Activated CD8-positive, alpha-beta memory T cell treated with anti-CD3 and anti-CD28 coated beads, Interleukin-2, amount 50 U/mL, for 24 hours (primary cell): ENCODE measurements at regions not wholly inside any gene's neighbourhood (a gene's known extent, or its start where the extent isn't known, plus 50 kb on each side); places are given as distances from the start of the nearest gene placed in this dataset.
"Not testable (repeated sequence)": the region's sequence is repeated elsewhere in the genome, so short reads cannot be mapped to it uniquely, and the experiment has no call there.

Experiments used
- DNase-seq: peaks from one replicate; pipeline ENCODE4 v3.0.0-alpha.2; 2020; ENCODE audit errors: extremely low read depth

DNA sequence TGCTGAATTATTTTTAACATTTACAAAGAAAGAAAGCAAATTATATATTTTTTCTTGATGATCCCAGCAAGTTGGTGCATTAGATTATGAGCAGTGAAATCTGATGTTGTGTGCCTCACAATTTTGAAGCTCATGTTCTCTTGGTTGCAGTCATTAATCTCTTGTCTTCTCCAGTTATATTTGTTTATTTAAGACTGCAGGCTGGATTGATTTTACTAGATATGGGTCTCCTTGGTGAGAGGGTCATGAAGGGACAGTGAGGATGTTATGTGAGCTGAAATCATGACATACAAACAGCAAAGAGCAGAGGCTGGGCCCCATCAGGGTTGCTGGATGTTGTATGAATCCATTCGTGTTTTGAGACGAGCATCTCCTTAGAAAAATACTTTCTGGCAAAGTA, 64.2 kb upstream of the AKIRIN2 start:
- no peak for DNase-seq

DNA sequence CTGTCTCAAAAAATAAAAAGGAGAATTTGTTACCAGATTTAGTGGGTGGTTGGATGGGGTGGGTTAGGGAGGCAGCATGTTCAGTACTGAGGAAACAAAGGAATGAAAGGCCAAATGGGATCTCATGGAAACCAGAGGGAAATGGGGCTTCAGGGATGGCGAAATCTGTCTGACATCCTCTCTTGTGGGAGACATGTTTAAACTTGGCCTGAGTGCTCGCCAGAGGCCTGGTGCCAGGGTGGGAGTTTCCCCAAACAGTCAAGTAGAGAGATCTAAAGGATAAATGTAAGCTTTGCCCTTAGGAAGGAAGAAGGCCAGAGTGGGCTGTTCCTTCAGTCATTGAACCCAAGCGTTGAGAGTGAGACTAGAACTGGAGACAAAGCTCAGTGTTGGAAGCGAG, 61.9 kb upstream of the AKIRIN2 start:
- DNase-seq = no peak

DNA sequence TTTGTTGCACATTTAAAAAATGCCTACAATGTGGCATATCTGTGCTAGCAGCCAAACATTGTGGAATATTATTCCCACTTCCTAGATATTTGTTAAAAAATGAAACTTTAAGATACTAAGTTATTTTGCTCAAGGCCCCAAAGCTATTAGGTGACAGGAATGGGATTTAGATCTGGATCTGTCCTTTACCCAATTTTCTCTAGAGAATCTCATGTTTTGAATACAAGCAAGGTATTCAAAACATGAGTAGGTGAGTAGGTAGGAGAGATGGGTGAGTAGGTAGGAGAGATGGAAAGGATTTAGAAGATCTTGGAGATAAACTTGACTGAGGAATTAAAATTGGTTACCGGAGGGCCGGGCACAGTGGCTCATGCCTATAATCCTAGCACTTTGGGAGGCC, 61.2 kb upstream of the AKIRIN2 start:
- no peak for DNase-seq

DNA sequence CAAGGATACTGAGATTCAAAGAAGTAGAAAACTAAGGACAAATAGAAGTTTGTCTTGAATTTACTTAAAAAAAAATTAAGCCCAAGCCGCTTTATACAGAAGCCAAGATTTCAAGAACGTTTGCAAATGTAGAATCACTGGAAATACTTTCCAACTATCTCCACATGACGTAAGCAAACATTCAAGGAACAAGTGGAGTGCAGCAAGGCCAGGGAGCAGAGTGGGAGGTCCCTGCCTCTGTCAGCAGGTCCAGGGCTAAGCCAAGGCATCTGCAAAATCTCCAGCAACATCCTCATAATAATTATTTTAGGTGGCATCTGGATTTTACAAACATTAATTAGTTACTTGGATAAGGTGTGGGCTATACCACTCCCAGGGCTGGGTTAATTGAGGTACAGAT, 60.1 kb upstream of the AKIRIN2 start:
- no peak for DNase-seq

DNA sequence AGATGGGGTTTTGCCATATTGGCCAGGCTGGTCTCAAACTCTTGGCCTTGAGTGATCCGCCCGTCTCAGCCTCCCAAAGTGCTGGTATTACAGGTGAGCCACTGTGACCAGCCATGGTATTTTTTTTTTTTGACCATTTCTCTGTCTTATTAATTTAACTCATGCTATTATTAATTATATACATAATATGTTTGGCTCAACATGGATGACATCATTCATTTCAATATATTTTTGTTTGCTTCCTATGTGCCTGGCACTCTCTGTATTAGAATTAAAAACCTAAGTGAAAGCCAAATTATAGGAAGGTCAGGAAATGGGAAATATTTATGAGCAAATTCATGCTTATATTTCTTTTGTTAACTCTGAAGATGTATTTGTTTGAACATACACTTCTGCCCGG, 55.8 kb upstream of the AKIRIN2 start:
- DNase-seq = no peak

DNA sequence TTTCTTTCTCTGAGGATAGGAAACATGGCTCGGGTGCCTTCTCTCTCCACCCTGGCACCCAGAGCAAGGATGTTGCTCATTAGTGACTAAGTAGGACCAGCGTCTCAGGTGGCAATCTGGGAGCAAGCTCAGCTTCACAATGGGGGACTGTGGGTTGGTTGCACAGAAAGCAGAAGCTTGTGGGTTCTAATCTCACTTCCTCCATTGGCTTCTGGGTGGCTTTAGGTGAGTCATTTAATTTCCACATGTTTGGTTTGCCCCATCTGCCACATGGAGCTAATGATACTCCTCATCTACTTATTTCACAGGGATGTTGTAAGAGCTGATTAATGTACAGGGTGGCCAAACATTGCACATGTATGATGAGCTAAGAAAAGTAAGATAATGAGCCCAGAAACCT, 54.8 kb upstream of the AKIRIN2 start:
- DNase-seq = peak; percentile 2

DNA sequence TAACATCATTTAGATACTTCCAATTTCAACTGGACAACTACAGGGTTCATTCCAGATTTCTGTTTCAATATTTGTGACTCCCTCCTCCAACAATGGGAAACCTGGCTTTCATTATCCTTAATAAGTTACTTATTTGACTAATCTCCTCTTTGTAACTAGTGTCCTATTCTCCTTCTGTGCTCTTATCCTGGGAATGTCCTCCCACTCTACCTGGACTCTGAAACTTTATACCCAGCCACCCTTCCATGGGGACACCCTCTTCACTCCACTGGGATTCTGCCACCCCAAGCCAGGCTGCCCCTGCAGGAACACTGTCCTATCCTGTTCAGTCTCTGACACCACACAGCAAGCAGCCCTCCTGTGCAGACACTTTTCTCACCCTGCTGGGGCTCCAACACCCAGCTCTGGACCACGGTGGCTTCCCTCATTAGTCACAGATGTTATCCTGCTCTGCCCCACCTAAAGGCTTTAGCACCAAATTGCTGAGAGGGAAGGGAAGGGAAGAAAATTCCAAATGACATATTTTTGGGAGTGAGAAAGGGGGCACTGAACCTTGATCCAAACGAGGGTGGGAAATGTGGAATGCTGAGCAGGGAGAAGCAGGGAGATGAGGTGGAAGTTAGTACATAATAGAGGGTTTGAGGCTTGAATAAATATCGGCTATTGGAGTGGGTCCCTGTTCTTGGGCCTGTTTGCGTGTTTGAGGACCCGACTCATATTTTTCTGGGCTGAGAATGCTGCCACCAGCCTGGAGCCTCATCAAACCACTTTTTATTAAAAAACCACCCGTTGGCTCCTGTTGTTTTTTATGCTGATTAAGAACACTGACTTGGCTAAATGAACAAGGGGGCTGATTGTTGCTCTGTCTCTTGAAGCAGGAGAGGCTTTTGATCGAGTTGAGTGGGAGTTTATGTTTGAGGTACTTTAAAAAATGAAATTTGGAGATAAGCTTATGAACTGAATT, 54.0 kb upstream of the AKIRIN2 start:
- DNase-seq = no peak

DNA sequence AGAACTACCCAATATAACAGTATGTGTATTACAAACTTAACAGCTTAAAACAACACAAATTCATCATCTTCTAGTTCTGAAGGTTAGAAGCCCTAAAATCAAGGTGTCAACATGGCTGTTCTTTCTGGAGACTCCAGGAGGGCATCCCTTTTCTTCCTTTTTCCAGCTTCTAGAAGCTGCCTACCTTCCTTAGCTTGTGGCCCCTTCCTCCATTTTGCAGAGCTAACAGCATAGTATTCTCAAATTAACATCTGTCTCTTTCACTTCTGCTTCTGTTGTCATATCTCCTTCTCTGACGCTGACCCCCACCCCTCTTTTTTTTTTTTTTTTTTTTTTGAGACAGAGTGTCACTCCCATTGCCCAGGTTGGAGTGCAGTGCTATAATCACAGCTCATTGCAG, 52.8 kb upstream of the AKIRIN2 start:
- no peak for DNase-seq

DNA sequence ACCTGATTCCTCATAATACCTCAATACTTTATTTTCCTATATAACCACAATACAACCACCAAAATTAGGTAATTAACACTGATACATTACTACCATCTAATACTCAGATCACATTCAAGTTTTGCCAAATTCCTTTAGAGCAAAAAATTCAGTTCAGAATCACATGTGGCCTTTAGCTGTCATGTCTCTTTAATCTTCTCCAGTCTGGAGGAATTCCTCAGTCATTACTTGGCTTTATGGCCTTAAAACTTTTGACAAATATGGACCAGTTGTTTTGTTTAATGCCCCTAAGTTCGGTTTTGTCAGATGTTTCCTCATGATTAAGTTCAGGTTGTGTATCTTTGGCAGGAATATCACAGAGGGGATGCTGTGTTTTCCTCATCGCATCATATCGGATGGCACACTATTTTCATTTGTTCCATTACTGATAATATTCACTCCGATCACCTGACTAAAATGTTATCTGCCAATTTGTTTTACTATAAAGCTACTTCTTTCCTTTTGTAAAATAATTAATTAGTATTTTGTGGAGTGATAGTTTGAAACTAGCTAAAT, 51.2 kb upstream of the AKIRIN2 start:
- no peak for DNase-seq

DNA sequence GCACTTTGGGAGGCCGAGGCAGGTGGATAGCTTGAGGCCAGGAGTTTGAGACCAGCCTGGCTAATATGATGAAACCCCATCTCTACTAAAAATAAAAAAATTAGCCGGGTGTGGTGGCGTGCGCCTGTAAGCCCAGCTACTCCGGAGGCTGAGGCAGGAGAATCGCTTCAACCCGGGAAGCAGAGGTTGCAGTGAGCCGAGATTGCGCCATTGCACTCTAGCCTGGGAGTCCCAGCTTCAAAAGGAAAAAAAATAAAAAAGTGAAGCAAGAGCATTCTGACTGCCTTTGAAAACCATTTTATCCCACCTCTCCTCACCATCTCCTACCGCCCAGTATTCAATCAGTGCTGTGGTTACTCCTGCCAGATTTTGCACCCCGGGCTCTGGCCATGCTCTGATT, 50.5 kb upstream of the AKIRIN2 start:
- not testable (repeated sequence) for DNase-seq
